HuH-7 (cell line): ENCODE measurements at regions not wholly inside any gene's neighbourhood (a gene's known extent, or its start where the extent isn't known, plus 50 kb on each side); places are given as distances from the start of the nearest gene placed in this dataset.
A peak's percentile ranks its signal among the peaks of the same experiment; 100 is the strongest.
"Not testable (repeated sequence)": the region's sequence is repeated elsewhere in the genome, so short reads cannot be mapped to it uniquely, and the experiment has no call there.

Experiments used
- DNase-seq: peaks from one replicate; pipeline ENCODE4 v3.0.0; 2011; ENCODE audit warnings: low spot score

DNA sequence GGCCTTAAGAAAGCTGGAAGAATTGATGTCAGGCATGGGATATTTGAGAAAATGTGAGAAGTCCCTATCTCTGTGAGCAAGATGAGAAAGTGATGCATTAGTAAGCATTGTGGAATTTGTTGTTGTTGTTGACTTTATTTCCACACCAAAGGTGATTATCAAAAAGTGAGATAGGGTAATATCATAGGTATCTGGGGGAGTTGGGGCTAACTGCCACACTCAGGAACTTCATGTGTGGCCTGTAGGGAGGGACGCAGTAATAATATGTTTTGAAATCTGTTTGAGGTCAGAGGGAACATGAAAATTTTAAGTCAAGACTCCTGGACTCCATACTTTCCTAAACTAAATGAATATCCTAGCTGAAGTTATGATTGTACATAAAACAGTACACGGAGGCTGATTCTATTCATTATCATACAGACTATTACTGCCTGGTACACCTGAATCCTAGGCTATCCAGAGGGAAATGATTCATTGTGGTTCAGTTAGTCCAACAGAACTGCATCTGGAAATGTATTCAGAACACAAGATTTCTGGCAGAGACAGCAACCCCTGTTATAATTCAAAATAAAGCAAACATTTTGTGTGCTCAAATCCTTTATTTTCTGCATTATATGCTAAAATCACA lies 304.8 kb downstream of the CPS1 start:
- no peak for DNase-seq

GRCh38 chr2:210862283-210863065 lies 306.1 kb downstream of the CPS1 start:
- no peak for DNase-seq

DNA sequence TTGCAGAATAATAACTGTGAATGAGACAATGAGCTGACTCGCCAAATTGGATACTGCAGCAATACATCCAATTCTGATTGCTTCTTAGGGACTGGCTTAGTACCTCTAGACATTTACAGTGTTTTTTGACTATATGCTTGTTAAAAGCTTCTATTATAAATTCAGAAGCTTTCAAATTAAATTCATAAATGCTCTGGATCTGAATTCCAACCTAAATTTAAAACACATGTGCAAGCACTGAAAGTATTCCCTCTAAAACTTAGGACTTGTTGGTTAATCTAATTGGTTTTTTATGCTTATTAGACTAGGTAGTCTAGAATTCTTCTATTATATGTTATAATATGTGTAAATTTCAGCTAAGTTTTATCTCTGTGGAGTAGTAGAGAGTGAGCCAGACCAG lies 306.9 kb downstream of the CPS1 start:
- no peak for DNase-seq

GRCh38 chr2:210871566-210871965 lies 315.2 kb downstream of the CPS1 start:
- not testable (repeated sequence) for DNase-seq

DNA sequence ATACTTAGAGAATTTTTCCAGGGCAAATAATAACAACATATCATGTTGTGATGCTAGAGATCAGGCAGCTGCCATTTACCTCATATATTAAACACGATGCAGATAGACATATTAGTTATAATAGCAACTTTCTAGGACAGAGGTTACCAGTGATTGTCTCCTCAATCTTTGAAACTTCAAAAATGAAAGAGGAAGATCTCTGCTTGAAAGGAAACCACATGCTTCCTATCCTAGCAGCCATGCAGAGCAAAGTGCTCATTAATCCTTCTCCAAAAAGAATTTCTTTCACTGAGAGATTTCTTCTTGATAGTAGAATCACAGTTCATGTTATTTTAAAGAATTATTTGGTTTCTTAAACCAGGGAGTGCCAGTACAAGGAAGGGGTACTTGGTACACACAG lies 317.2 kb downstream of the CPS1 start:
- no peak for DNase-seq

- DNase-seq, result no peak
Observed at GRCh38 chr2:210884227-210884626, 327.8 kb downstream of the CPS1 start.

DNA sequence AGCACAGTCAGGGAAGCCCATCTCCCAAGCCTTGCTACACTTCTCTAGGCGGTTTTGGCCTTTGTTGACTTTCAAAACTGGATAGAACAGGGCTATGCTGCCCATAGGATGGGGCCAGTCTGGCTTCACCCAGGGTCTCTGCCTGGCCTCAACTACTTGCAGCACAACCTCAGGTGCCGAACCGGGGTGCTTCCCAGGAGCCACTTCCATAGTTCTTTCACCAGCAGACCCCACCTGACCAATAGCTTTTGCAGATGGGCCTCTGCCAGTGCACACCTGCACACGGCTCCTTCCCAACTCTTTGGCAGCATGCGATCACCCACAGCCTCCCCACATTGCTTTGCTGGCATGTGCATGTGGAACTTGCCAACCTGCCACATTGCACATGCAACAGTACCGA lies 331.6 kb downstream of the CPS1 start:
- DNase-seq, result no peak

- DNase-seq, result no peak
Observed at GRCh38 chr2:210895132-210895531, 338.7 kb downstream of the CPS1 start.

DNA sequence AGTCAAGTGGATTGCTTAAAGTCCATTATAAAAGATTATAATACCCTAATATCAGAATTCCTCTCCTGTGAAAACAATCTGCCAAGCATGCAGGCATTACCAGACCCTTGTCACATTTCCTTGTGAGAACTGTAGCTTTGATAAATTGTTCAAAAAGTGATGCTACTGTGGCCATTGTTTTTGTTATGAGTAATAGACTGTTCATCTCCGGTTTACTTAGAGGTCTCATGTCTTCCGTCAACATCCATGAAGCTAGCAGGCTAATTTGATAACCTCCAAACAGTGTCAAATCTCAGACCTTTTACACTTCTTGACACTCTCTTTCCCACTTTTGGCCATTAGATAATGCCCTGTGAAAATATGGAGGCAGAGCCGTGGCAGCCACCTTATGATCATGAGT lies 342.7 kb downstream of the CPS1 start:
- DNase-seq, result no peak

GRCh38 chr2:210901326-210901725 lies 344.9 kb downstream of the CPS1 start:
- no peak for DNase-seq

DNA sequence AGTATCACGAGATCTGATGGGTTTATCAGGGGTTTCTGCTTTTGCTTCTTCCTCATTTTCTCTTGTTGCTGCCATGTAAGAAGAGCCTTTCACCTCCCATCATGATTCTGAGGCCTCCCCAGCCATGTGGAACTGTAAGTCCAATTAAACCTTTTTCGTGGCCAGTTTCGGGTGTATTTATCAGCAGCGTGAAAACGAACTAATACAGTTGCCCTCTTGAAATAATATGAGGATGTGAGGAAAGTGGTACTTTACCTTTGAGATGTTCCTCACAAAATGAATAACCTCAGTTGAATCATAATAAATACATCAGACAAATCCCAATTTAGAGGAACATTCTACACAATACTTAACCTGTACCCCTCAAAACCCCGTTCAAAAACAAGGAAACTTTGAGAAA lies 356.4 kb downstream of the CPS1 start:
- no peak for DNase-seq

DNA sequence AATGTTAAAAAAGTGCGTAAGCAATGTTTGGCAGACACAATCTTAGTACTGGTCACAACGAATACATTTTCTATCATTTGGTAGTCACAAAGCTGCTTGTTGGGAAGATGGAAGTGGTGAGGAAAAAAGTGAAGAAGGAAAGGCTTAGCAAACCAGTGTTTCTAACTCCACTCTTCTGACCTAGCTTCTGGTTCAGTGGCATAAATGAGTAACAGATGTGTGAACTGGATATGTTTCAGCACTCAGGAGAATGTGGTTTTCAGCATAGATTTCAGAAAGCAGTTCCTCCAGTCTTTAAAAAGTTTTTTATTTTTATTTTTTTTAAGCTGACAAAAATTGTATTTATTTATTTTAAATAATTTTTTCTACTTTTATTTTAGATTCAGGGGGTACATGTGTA lies 357.1 kb downstream of the CPS1 start:
- no peak for DNase-seq

GRCh38 chr2:210915912-210916311 lies 359.5 kb downstream of the CPS1 start:
- no peak for DNase-seq

GRCh38 chr2:210917465-210917864 lies 361.1 kb downstream of the CPS1 start:
- no peak for DNase-seq

GRCh38 chr2:210919128-210919527 lies 362.7 kb downstream of the CPS1 start:
- no peak for DNase-seq

DNA sequence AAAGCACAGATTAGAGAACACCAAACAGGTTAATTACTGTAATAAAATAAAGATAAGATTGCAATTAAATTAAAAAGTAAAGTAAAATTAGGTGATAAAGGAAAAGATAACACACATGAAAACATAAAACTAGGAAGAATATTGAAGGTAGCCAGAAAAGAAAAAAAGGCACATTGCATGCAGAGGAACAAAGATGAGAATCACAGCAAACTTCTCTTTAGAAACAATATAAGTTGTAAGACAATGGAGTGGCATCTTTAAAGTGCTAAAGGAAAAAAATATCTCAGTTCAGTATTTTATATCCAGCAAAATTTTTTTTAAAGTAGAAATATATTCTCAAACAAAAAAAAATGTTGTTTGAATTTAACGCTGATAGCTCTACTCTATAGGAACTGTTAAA lies 366.0 kb downstream of the CPS1 start:
- DNase-seq, result no peak

DNA sequence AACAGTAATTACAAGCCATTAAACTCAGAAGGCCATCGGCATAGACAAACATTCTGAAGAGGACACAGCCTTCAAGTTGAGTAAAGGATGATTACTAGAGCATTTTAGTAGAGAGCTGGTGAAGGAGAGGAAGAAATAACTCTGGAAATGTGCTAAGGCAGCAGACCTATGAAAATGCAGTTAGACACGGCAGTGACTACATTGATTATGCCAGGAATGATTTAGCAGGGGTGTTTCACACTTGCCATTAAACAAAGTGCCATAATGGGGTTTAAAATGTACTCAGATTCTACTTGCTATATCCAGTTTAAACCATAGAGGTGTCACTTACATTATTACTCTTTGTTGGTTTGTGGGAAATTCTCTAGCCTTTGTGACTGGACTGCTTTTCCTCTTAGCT lies 372.3 kb downstream of the CPS1 start:
- no peak for DNase-seq

GRCh38 chr2:210938228-210938627 lies 381.8 kb downstream of the CPS1 start:
- no peak for DNase-seq

- no peak for DNase-seq
Observed at GRCh38 chr2:210946395-210946794, 390.0 kb downstream of the CPS1 start.

GRCh38 chr2:210950434-210951060 lies 394.1 kb downstream of the CPS1 start:
- not testable (repeated sequence) for DNase-seq

DNA sequence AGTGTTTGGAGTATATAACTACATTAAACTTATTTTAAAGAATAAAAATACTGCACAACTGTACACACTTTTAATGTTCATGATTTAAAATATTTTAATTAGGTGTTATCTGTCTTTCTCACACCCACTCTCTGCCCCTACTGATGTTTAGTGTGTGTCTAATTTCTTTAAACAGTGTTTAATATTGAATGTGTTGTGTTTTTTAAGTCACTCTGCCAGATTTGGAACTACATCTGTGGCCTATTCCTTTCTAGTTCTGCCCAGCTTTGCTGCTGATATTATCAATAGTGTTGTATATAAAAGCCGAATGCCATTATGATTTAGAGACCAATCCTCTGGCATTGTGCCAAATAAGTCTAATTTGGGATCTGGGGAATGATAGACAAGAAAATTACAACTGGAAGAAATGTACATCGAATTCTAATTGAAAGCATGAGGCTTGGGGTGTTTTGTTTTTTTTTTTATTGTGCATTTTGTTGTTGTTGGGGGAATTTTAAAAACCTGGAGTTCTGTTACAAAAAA lies 398.0 kb downstream of the CPS1 start:
- no peak for DNase-seq

- DNase-seq, result peak; percentile 22
Observed at GRCh38 chr2:210955591-210955990, 399.2 kb downstream of the CPS1 start.

DNA sequence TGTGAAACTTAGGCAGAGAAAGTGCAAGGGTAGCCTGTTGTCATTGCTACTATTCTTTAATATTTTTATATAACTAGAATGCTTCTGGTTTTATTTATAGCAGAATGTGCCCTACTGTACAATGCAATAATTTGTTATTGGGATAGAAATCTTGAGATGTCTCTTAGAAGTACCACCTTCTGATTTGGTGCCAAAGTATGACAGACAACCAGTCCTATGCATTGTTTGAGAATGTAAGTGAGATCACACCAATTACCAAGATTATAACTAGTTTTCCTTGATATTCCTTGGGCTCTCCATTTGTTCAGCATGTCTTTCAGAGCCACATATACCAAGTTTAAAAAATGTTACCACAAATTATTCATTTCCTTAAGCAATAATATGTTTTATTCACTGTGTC lies 399.7 kb downstream of the CPS1 start:
- DNase-seq, result no peak
